NCI-H2227 (cell line): ENCODE measurements at regions not wholly inside any gene's neighbourhood (a gene's known extent, or its start where the extent isn't known, plus 50 kb on each side); places are given as distances from the start of the nearest gene placed in this dataset.

ENCODE experiments used
- DNase-seq: peaks from one replicate; lab custom pipeline; 2025; ENCODE audit not compliant: unreplicated experiment; lab: John Stamatoyannopoulos, UW

- no peak for DNase-seq
Observed at GRCh38 chr12:65596514-65597091, 227.7 kb upstream of the HMGA2 start.

DNA sequence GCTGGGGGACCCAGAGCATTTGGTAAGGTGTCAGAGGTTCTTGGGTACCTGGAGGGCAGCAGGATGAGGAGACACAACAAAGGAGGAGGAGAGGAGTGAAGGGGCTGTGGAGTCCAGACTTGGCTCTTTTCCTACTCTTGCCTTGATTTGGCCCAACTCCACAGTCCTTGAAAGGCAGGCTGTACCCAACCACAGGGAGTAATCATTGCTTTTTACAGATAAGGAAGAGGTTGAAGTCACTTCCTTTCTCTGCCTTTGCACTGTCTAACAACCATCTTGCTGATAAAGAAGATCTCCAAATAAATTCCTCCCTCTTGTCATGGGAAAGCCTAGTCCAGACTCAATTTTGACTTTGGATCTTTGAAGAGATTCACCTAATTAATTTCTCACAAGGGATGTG, 226.8 kb upstream of the HMGA2 start:
- no peak for DNase-seq

- DNase-seq: no peak
Observed at GRCh38 chr12:65598688-65599087, 225.6 kb upstream of the HMGA2 start.

GRCh38 chr12:65602253-65602609, 222.1 kb upstream of the HMGA2 start:
- DNase-seq: no peak

GRCh38 chr12:65602610-65603295, 221.5 kb upstream of the HMGA2 start:
- peak; percentile 55 for DNase-seq

- DNase-seq: peak; percentile 6
Observed at GRCh38 chr12:65603438-65604351, 220.6 kb upstream of the HMGA2 start.

DNA sequence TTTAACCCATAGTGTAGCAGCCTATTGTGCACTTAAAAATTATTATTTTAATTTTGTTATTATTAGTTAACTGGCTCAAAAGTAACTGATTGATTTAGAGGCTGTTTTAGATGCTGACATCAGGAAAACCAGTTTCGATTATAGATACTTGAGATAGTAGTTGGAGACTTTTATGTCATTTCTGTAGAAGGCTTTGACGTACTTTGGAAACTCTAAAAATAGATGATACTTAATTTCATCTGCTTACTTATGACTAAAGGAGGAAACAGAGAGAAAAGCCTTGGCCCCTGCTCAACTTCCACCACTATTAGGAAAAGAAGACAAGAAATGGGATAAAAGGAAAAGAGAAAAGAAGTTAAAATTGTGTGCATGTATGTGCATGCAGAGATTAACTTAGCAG, 219.3 kb upstream of the HMGA2 start:
- no peak for DNase-seq

- DNase-seq: no peak
Observed at GRCh38 chr12:65606008-65606766, 218.1 kb upstream of the HMGA2 start.

GRCh38 chr12:65607401-65607841, 216.9 kb upstream of the HMGA2 start:
- DNase-seq: no peak

- no peak for DNase-seq
Observed at GRCh38 chr12:65608319-65608916, 215.9 kb upstream of the HMGA2 start.

DNA sequence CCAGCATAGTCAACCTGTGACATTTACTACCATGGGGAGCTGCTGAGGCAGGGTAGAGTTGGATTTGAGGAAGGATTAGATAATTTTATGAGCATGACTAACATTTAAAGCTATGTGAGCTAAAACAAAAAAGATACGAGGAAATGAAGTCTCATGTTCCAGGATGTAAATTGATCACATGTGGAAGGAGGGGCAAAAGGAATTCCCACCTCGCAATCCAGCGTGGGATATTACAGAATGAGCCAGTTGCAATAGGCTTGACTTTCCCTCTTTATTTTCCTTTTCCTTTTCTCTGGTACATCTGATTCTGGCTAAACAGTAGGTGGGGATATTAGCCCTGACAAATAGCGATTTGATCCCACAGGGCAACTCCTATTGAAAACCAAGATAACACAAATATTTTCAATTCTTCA, 214.9 kb upstream of the HMGA2 start:
- DNase-seq: no peak

GRCh38 chr12:65611396-65611795, 212.9 kb upstream of the HMGA2 start:
- DNase-seq: no peak

DNA sequence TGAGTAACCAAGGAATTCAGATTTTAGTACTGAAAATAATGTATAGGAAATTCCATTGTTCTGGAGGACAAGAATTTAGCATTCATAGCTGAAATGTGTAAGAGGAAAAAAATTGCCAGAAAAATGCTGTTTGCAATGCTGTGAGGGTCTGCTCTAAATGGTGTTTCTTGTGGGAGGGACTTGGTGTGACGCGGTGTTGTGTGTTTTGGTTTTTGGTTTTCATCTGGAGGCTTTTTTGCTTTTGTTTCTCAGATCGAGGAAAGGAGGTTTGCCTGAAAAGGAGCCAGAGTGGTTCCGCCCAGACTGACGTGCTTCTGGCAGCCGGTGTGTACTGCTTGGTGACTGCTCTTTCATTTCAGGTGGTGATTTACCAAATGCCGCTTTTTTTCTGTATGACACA, 211.8 kb upstream of the HMGA2 start:
- DNase-seq: no peak

DNA sequence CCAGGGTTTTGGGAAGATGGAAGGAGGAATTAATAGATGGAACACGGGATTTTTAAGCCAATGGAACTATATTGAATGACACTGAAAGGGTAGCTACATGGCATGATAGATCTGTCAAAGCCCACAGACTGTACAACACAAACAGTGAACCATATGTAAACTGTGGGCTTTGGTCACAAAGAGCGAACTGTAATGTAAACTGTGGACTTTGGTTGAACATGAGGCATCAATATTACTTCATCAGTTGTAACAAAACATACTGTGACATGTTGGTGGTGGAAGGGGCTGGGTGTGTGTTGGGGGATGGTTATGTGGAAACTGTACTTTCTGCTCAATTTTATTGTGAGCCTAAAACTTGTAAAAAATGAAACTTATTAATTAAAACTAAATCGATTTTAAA, 210.6 kb upstream of the HMGA2 start:
- no peak for DNase-seq

- no peak for DNase-seq
Observed at GRCh38 chr12:65614259-65614889, 209.9 kb upstream of the HMGA2 start.

- DNase-seq: no peak
Observed at GRCh38 chr12:65615118-65615517, 209.2 kb upstream of the HMGA2 start.

DNA sequence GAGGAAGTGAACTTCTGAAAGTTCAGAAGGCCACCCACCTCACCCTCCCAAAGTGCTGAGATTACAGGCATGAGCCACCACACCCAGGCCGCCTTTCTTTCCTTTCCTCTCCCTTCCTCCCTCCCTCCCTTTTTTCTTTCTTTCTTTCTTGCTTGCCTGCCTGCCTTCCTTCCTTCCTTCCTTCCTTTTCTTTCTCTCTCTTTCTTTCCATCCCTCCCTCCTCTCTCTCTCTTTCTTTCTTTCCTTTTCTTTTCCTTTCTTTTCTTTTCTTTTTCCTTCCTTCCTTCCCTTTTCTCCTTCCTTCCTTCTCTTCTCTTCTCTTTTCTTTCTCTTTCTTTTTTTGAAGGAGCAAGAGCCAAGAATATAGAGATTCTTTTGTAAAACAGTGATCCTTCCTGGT, 208.3 kb upstream of the HMGA2 start:
- no peak for DNase-seq

GRCh38 chr12:65618588-65618987, 205.7 kb upstream of the HMGA2 start:
- no peak for DNase-seq

DNA sequence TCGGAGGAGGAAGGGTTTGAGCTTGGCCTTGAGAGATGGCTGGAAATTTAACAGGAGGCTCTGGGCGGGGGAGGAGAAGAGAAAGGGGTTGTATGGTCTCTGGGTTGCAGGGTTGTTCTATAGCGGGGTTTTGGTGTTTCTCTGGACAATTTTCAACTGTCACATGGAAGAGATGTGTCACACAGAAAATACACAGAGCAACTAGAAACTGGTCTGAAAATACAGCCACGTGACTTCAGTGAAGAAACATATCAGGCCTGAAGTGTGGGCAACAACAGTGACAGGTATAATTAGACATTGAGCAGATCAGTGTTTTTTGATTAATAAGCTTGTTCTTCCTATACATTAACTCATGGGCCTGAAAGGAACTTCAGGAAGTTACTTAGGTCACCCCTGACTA, 205.3 kb upstream of the HMGA2 start:
- no peak for DNase-seq

GRCh38 chr12:65620046-65620445, 204.2 kb upstream of the HMGA2 start:
- no peak for DNase-seq
